NB4 (cell line): ENCODE measurements at regions not wholly inside any gene's neighbourhood (a gene's known extent, or its start where the extent isn't known, plus 50 kb on each side); places are given as distances from the start of the nearest gene placed in this dataset.

Experiments used
- DNase-seq: peaks from one replicate; pipeline ENCODE4 v3.0.0; 2010; ENCODE audit warnings: low read depth
- H3K4me3 ChIP-seq: one replicate; pipeline ENCODE4 v1.5.1; 2011; ENCODE audit warnings: mild to moderate bottlenecking, low read depth, low read length, moderate library complexity
- MAX ChIP-seq: IDR thresholded peaks from 2 replicates; pipeline ENCODE4 v1.6.1; 2011; ENCODE audit warnings: low read depth, low read length
- MYC ChIP-seq: IDR thresholded peaks from 2 replicates; pipeline ENCODE4 v1.6.1; 2011; ENCODE audit warnings: low read depth, low read length
- POLR2A ChIP-seq: IDR thresholded peaks from 2 replicates; pipeline ENCODE4 v1.6.1; 2011; ENCODE audit warnings: mild to moderate bottlenecking; ENCODE audit not compliant: insufficient read length; ENCODE audit errors: extremely low read depth
- TF ChIP-seq, protein P1 (sequence below): IDR thresholded peaks from one replicate; pipeline ENCODE4 v1.5.1; 2012; ENCODE audit warnings: low read depth, low read length

GRCh38 chr11:38208951-38209350 is 1610.9 kb upstream of the RAG2 start:
- TF ChIP-seq, protein P1, sequence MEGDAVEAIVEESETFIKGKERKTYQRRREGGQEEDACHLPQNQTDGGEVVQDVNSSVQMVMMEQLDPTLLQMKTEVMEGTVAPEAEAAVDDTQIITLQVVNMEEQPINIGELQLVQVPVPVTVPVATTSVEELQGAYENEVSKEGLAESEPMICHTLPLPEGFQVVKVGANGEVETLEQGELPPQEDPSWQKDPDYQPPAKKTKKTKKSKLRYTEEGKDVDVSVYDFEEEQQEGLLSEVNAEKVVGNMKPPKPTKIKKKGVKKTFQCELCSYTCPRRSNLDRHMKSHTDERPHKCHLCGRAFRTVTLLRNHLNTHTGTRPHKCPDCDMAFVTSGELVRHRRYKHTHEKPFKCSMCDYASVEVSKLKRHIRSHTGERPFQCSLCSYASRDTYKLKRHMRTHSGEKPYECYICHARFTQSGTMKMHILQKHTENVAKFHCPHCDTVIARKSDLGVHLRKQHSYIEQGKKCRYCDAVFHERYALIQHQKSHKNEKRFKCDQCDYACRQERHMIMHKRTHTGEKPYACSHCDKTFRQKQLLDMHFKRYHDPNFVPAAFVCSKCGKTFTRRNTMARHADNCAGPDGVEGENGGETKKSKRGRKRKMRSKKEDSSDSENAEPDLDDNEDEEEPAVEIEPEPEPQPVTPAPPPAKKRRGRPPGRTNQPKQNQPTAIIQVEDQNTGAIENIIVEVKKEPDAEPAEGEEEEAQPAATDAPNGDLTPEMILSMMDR, result no peak
- TF ChIP-seq POLR2A, result no peak
- no peak overlapping the region for H3K4me3 ChIP-seq
- no peak for DNase-seq

DNA sequence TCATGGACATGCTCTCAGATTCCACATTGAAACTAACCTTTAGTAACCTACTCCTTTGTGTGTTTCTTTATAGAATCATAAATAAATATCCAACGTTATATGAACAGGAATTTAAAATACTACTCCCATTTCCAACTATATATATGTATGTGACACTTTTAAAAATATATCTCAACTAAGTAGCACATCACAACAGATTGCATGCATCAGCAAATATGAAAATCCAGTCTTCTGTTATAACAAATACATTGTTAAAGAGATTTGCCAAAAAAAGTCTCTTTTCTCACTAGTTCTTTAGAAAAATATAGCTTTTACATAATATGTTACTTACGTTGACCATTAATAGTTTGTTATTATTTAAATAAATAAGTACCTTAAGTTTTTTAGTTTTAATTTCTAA is 1608.6 kb upstream of the RAG2 start:
- no peak for DNase-seq
- no peak overlapping the region for H3K4me3 ChIP-seq
- TF ChIP-seq POLR2A, result no peak
- TF ChIP-seq, protein P1, result no peak
- TF ChIP-seq MYC, result no peak
- TF ChIP-seq MAX, result no peak

GRCh38 chr11:38191101-38191500 is 1593.1 kb upstream of the RAG2 start:
- DNase-seq, result no peak
- no peak overlapping the region for H3K4me3 ChIP-seq
- TF ChIP-seq MAX, result no peak
- TF ChIP-seq MYC, result no peak
- TF ChIP-seq POLR2A, result no peak
- TF ChIP-seq, protein P1, result no peak

- TF ChIP-seq, protein P1, result no peak
- TF ChIP-seq MAX, result no peak
- no peak for TF ChIP-seq MYC
- no peak for TF ChIP-seq POLR2A
- H3K4me3 ChIP-seq, result no peak overlapping the region
- DNase-seq, result no peak
Observed at GRCh38 chr11:38182126-38182866, 1584.3 kb upstream of the RAG2 start.

DNA sequence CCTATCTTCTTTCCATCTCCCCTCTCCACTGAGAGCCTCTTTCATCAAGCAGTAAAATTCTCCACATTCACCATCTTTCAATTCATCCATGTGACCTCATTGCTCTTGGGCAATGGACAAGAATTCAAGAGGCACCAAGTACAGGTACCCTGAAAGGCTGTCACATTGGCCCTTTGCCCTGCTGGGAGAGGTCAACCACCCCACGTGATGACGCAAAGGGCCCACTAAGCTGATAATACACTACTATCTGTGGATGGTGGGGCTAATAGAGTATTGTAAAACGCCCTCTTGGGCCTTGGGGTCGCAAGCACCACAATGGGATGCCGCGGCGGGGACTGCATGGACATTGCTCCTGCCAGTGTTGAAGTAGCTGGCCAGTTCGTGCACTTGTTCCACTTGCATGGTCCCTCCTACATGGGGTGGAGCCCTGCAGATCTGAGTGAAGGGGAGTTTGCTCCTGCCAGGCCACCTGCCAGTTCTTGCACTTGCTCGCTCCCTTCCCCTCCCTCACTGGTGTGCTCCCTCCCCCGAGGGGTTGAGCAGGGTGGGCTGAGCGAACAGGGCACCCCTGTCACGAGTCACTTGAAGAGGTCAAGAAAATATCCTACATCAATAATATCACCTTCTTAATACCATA is 1578.8 kb upstream of the RAG2 start:
- H3K4me3 ChIP-seq, result no peak overlapping the region
- no peak for TF ChIP-seq MYC
- TF ChIP-seq, protein P1, result no peak
- no peak for TF ChIP-seq POLR2A
- TF ChIP-seq MAX, result no peak
- no peak for DNase-seq

DNA sequence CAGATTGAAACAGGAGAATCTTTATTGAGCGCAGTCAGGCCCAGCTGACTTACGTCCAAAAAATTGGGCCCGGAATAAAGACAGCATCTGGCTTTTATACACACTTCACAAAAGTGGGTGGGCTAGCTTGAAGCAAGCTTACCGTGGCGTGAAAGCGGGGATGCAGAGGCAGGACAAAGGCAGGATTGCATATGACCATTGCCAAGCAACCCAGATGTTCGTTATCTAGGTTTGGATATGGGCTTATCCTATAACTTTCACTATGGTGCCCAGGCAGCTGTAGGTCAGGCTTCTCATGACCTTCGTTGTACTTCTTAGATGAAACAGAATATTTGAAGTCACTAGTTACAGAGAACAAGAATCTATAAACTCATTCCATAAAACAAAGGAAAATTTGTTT is 1575.6 kb upstream of the RAG2 start:
- no peak overlapping the region for H3K4me3 ChIP-seq
- TF ChIP-seq POLR2A, result no peak
- no peak for TF ChIP-seq MAX
- TF ChIP-seq, protein P1, result no peak
- no peak for DNase-seq
